IPS-NIHi11 (cell line): ENCODE measurements at regions not wholly inside any gene's neighbourhood (a gene's known extent, or its start where the extent isn't known, plus 50 kb on each side); places are given as distances from the start of the nearest gene placed in this dataset.

ENCODE experiments used
- DNase-seq: peaks from one replicate; pipeline ENCODE4 v3.0.0; 2012; ENCODE audit warnings: mixed read lengths, low spot score

DNA sequence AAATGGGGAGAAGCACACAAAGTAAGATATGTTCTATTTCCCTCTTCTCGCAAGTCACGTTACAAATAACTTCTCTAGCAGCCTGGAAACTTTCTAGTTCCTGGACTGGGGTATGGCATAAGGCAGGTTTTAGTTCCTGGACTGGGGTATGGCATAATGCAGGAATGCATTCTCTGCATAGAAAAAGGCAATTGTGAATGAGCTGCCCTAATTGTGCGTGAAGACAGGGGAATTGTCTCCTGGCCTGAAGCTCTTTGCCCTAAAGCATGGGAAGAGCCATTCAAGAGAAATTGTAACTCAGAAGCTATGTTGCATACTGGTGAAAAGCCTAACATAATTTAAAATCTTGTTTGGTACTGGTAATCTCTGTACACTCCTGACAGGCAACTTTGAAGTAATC is 54.3 kb upstream of the CBLB start:
- no peak for DNase-seq

DNA sequence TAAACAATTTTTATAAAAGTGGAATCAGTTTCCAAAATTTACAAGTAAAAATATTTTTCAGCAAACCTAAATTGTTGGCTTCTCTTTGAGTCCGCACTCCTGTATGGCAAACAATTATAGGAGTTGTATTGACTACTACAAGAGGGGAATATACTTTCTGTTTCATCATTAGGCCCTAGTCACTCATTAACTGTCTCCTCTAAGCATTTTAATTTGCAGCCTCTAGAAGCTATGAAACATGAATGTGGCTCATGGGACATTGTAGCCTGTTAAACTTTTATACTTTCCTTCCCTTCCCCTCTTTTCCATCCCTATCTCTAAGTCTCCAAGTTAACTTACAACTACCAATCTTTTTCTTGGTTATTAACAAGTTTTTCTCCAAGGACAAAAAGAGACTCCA is 58.9 kb upstream of the CBLB start:
- no peak for DNase-seq

DNA sequence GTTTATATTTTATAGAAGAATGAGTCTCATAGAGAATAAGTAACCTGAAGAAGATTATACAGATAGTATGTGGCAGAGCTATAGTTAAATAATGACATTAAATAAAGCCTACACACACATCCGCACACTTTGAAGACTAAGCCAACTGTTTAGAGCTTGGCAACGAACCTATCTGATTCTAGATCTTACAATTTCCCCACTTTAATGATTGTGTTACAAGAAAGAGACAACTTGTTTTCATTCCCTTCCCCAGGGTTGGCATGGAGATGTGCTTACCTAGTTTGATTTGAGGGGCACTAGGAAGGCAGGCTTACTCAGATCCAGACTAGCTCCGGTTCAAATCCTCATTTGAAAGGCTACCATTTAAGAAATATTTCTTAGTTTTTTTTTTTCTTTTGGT is 61.9 kb upstream of the CBLB start:
- no peak for DNase-seq

DNA sequence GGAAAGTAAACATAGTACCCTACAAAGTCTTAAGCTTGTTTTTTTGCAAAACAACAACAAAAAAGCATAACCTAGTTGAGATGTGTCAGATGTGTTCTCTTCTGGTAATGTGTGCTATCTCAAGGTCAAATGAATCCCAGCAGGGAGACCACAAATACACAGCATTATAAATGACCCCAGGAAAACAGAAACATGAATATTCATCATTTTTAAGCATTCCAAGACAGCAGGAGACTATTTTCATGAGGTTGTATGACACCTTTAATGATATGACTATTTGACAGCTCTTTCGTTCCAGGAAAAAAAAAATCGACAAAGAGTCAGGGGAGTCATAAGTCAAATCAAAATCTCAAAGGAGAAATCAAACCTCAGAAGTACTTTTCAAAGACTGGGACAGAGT is 62.7 kb upstream of the CBLB start:
- DNase-seq = no peak

DNA sequence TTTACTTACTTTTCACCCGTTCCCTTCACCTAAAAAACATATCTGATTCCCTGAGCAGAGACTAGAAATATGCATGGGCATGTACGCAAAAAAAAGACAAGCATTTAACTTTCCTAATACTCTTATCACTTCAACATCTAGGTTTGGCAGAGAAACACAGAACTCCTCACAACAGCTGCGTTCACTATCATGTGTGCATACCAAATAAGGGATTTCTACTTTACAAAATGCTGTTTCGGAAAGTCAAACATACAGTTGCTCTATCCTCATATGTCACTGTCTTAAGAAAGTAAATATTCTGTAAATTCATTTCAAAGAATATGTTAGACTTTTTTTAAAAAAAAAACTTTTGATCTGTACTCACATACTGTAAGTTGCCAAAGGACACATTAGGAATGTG is 65.1 kb upstream of the CBLB start:
- no peak for DNase-seq

DNA sequence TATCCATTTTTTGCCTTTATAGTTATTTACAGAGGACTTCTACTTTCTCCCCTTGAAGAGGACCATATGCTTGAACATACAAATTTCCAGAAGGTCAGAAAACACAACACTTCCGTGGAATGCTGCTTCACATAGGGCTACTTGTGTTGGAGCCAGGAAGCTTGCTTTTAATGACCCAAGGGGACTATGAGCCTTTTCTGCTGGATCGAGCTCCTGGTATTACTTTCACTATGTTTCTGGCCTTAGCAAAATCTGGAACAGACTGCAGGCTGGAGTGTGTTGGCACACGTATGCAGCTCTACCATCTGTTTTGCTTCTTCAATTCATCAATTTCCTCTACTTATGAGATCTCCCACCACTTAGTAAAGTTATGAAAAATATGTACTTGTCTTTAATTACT is 69.3 kb upstream of the CBLB start:
- no peak for DNase-seq

DNA sequence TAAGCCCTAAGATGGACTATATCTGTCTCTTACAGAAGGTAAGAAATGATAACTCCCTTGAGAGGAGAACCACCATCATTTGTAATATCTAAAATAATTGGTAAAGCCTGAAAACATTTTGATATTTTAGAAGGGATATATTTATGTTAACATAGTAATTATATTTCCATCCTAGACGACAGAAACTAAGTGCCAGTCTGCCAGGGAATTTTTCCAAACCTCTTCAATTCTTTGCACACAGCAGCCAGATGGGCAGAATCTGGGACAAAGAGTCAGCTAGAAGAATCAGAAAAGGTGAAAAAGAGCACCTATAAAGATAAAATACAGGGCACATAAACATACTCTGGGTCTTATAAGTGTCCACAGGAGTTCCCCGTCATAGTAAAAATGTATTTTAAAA is 70.0 kb upstream of the CBLB start:
- no peak for DNase-seq

DNA sequence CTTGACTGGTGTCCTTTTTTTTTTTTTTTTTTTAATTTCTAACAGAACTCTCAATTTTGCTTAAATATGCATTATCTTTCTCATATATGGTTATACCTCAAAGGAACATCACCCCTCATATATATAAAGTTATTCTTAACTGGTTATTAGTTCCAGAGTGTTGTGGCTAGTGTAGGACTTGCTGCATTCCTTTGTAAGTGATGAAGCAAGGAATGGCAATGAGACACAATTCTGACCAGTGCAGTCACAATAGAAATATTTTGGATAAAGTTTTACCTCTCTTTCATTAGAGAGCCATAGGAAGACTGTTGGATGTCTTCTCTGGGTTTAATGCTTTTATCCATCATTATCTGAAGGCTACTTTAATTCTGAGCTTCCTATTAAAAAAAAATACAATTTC is 75.5 kb upstream of the CBLB start:
- DNase-seq = no peak

DNA sequence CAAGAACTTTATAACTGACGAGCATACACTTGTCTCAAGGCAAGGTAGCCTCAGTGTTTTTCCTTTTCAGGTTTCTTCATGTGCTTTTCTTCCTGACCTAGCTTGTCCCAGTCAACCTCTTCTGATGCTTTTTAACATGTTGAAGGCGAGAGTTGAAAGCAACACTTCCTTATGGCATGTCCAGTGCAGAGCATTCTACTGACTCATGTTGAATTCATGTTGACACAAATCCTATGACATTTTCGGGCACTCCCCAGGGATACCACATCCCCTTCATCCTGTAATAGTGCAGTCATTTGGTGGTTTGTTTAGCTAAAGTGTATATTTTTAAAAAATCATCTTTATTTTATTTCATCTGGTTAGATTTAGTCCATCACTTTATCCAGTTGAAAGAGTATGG is 75.9 kb upstream of the CBLB start:
- no peak for DNase-seq

DNA sequence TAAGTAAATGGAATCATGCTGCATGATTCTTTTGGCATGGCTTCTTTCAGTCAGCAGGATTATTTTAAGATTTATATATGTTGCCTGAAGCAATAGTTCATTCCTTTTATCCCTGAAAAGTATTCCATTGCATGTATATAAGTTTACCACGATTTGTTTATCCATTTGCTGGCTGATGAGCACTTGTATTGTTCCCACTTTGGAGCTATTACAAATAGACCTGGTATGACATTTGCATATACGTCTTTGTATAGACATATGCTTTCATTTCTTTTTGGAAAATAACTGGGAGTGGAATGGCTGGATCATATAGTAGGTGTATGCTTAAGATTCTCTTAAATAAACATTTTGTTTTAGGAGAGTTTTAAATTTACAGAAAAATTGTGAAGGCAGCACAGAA is 79.3 kb upstream of the CBLB start:
- DNase-seq = no peak

DNA sequence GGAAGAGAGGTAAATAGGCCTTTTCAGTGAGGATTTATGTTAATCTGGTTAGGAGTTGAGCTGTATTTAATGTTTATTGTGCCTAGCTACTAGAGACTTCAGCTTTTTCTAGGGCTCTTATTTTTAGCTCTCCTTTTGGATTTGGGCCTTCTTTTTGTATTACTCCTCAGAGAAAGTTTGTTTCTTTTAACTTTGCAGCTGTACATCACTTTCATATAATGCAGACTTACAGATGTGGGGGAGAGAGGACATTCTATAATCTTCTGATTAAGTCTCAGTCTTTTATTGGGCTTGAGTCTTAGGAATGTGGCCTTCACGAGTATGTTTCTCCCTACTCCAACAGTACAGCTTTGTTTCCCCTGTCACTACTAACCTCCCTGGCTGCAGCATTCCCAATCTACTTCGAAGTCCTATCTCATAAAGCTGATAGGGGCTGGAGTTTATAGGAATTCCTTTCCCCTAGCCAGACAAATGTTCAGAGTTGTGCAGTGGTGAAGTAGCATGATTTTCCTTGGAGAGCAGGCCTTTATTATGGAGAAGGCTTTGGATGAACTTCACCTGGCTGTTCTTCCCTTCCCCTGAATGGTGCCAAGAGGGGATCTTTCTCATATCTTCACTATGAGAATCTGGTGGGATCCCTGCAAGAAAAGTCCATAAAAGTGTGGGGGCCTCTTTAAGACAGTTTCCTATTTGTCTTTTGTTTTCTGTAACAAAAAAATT is 82.2 kb upstream of the CBLB start:
- DNase-seq = no peak

DNA sequence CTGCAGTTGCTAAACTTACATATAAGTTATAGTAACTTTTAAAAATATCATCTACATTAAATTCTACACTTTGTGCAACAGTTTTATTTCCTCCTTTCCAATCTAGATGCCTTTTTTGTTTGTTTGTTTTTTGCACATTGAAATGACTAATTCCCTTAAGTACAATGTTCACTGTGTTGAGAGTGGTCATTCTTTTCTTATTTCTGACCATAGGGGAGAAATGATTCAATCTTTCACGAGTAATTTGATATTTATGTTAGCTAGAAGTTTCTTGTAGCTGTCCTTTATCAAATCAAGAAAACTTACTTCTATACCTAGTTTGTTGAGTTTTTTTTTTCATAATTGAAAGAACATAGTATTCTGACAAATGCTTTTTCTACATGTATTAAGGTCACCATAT is 85.0 kb upstream of the CBLB start:
- DNase-seq = no peak

DNA sequence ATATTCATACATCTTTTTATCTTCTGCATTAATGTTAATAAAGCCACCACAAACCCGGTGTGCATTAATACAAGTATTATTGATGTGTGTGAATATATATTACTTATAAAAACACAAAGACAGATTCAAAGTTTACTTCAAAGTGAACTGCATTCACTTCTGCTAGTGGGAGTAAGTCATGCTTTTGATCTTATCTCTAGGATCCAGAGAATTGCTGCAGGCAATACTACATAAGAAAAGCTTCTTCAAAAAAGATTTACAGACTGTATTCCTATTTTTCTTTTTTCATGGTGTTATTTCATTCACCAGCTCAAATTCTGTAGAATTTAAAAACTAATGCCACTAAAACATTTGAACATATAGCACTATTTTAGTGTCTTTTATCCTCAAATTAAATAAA is 87.5 kb upstream of the CBLB start:
- no peak for DNase-seq

DNA sequence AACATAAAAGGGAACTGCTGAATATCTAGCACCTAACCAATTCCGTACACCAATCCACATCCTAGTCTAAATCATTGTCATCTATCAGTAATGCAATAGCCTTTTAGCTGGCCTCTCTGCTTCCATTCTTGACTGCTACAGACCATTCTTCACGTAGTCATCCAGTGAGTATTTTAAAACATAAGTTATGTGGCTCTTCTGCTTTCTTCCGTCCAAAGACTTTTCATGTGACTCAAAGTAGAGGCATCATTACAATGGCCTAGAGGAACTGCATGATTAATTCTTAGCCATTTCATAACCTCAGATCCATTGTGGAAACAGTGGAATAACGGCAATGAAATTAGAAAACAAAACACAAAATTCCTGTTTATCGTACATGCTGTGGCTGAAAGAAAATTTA is 88.9 kb upstream of the CBLB start:
- DNase-seq = no peak

DNA sequence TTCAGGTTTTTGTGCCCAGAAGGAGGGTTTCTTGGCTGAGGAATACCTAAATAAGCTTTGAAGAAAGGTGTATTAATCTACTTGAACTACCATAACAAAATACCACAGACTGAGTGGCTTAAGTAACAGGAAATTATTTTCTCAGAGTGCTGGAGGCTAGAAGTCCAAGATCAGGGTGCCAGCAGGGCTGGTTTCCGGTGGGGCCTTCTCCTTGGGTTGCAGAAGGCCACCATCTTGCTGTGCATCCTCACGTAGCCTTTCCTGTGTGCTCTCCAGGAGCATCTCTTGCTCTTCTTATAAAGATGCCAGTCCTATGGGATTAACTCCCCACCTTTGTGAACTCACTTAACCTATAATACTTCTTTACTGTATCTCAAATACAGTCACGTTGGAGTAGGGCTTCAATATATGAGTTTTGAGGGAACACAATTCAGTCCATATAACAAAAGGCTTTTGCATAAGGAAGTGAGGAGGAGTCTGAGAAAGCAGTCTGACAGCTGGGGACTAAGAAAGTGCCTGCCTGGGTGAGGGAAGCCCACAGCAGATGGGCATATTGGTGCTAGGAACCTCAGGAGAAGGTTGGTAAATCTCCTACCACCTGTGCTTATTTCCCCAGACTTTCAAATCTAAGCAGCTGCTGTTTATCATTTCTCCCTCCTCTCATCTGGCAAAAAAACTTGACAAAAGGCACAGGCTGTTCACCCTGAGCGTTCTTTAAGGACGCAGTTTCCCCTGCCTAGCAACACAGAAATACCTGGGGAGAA is 89.6 kb upstream of the CBLB start:
- DNase-seq = no peak

DNA sequence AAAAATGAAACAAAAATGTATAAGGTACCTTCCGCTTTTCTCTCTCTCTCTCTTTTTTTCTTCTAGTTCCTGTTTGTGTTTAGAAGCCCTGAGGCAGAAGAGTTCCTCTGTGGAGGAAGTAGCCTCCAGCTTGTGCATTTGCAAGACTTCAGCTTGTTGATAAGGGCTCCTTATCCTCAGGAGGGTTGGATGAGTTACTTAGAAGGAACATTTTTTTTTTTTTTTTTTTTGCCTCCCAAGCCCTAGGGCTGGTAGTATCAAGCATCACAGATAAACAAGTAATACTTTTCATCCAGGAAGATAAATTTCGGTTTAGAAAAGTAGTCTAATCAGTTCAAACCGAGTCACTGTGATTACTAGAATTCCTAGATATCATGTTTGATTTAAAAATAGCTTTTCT is 91.0 kb upstream of the CBLB start:
- DNase-seq = no peak

DNA sequence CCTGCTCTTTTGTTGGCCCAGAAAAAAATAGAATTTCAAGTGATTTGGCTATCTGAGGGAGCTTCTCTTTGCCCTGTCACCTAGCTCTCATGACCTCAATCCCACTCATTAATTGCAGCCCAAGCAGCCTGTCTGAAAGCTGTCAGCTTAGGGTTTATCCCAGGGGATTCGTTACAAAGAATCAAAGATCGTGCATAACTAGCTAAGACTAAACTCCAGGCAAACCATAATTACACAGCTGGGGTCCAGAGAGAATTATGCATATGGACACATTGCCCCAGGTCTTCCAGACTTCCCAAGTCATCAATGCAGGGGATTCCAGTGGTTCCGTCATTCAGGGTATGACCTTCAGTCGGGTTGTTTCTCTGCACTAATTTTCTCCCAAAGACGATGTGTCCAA is 91.6 kb upstream of the CBLB start:
- DNase-seq = no peak

DNA sequence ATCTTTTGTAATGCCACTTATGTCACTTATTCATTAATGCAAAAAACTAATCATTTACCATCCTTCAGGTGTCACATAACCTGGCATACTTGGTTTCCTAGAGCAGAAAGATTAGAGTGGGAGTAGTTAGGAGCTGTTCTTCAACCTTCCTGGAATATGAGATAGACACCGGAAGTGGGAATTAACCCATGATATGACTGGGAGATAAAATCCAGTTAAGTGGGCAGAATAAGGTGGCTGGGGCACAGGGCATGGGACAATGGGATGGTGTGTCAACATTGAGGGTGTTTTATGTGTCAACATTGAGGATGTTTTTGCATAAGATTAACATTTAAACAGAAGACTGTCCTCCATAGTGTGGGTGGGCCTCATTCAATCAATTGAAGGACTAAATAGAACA is 94.3 kb upstream of the CBLB start:
- no peak for DNase-seq

DNA sequence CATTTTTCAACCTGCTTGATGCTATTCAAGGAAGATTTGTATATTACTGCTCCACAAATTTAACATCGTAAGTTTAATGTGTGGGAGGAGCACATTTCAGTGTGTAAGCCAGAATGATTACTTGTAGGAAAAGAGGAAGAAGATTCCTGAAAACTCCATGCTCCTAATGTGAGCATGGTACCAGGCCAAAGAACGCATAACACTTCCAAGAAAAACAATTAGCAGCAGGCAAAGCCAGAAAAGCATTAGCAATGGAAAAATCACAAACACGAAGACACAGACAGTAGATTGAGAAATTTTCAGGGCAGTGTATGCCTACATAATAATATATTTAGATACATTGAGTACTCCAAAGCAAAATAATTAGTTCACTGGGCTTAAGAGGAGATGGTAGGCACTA is 96.6 kb upstream of the CBLB start:
- no peak for DNase-seq

DNA sequence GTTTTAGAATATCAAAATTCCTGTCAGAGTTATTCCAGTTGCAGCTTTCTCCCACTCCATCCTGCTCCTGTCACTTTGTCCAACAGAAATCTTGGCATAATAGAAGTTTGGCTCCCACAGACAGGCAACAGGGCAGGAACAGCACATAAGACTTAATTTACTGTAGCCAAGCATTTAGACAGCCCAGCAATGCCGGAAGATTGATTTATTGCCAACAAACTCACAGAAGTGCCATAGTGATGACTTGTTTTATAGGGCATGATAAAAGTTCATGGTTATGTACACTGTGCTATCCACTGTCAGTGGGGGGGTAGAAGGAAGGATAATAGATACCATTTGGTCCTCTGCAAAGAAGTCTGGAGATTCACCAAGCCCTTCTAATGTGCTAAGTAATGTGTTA is 98.3 kb upstream of the CBLB start:
- no peak for DNase-seq

DNA sequence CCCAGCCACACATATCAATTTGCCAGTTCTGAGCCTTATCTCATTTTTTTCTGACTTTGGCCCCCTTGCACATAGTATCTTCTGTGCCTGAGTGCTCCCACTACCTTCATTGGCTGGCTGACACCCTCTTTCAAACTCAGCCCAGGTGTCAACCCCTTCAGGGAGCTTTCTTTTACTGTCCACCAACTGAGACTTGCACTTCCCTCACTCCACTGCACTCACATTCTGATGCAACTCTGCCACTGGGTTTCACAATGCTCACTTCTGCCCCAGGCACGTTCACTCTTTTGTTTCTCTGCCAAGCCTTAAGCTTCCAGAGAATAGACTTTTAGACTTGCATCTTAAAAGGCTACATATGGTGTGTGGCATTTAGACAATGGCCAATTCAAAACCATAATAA is 101.5 kb upstream of the CBLB start:
- DNase-seq = peak; percentile 20

DNA sequence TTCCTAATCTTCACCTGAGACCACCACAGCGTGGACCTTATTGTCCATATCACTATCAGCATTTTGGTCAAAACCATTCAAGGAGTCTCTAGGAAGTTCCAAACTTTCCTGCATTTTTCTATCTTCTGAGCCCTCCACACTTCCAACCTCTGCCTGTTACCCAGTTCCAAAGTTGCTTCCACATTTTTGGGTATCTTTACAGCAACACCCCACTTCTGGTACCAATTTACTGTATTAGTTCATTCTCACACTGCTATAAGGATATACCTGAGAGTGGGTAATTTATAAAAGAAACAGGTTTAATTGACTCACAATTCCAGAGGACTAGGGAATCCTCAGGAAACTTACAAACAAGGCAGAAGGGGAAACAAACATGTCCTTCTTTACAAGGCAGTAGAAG is 103.3 kb upstream of the CBLB start:
- DNase-seq = no peak

DNA sequence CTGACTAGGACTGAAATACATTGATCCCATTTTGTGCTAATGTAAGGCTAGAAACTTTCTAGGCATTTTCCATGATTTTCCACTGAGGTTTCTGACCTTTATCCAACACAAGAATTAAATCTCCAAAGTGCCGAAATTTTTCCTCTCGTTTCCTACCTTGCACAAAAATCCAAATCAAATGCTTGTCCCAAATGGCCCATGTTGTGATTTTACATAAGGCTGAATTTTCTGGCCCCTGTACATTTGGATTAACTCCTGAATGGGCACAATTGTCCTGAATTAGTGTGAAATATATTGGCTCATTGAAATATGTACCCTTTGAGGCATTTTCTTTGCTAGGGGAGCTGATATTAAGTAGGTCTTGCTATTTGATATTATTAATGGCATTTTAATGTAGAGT is 105.6 kb upstream of the CBLB start:
- no peak for DNase-seq

DNA sequence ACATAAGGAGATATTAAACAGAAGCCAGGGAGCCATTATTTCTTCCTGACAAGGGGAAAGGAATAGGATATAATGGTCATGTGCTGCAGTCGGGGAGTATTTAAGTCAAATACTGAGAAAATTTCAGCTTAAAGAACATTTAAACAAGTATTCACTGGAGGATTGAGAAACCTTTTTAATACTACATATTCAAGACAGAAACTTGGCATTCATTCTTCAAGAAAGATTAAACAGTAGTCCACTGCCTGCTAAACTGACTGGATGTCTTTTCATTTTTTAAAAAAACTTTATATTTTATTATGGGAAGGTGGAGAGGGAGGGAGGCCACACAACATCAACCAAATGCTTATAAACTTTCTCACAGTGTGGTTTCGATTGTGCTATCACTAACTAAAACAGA is 107.4 kb upstream of the CBLB start:
- no peak for DNase-seq
